SK-N-SH treated with all-trans-retinoic acid at 6 μM for 48 hours (cell line): ENCODE measurements at regions not wholly inside any gene's neighbourhood (a gene's known extent, or its start where the extent isn't known, plus 50 kb on each side); places are given as distances from the start of the nearest gene placed in this dataset.

Source experiments
- ATAC-seq: fragments of 200-7000 bp; cut with Tn5 transposase; 3 replicates; pipeline ENCODE4 v1.9.1; 2020; ENCODE audit warnings: mild to moderate bottlenecking, moderate library complexity
- ARNTL ChIP-seq: fragments of 450-650 bp; formaldehyde crosslinking; IDR thresholded peaks from 2 replicates; pipeline ENCODE4 v1.5.0; 2020; ENCODE audit warnings: low read depth, mild to moderate bottlenecking, moderate library complexity, borderline replicate concordance
- BACH2 ChIP-seq: fragments of 250-450 bp; sonication (Bioruptor Pico); IDR thresholded peaks from 2 replicates; pipeline ENCODE4 v1.9.0; 2021; ENCODE audit warnings: mild to moderate bottlenecking, borderline replicate concordance
- CREB5 ChIP-seq: fragments of 250-450 bp; sonication (Bioruptor Pico); IDR thresholded peaks from 2 replicates; pipeline ENCODE4 v1.5.1; 2020; ENCODE audit warnings: low read depth, mild to moderate bottlenecking, moderate library complexity
- CSDC2 ChIP-seq: fragments of 250-450 bp; sonication (Bioruptor Pico); IDR thresholded peaks from 2 replicates; pipeline ENCODE4 v1.5.0; 2020; ENCODE audit warnings: mild to moderate bottlenecking, moderate library complexity
- ESRRG ChIP-seq: fragments of 250-450 bp; sonication (Bioruptor Pico); IDR thresholded peaks from 2 replicates; pipeline ENCODE4 v1.6.1; 2021; ENCODE audit warnings: mild to moderate bottlenecking
- GLIS3 ChIP-seq: fragments of 250-450 bp; sonication (Bioruptor Pico); IDR thresholded peaks from 2 replicates; pipeline ENCODE4 v1.5.0; 2020; ENCODE audit warnings: mild to moderate bottlenecking, moderate library complexity
- ISL1 ChIP-seq: fragments of 250-450 bp; sonication (Bioruptor Pico); IDR thresholded peaks from 2 replicates; pipeline ENCODE4 v2.1.2; 2022; ENCODE audit warnings: mild to moderate bottlenecking, moderate library complexity
- OSR1 ChIP-seq: fragments of 250-450 bp; sonication (Bioruptor Pico); IDR thresholded peaks from 2 replicates; pipeline ENCODE4 v1.8.0; 2022; ENCODE audit warnings: moderate library complexity, mild to moderate bottlenecking, inconsistent platforms
- PATZ1 ChIP-seq: fragments of 250-450 bp; sonication (Bioruptor Pico); IDR thresholded peaks from 2 replicates; pipeline ENCODE4 v1.8.0; 2020; ENCODE audit warnings: mild to moderate bottlenecking, moderate library complexity, borderline replicate concordance
- POU6F1 ChIP-seq: fragments of 250-450 bp; sonication (Bioruptor Pico); IDR thresholded peaks from 2 replicates; pipeline ENCODE4 v1.8.0; 2021; ENCODE audit warnings: low read depth, mild to moderate bottlenecking, moderate library complexity, borderline replicate concordance
- PPARA ChIP-seq: fragments of 250-450 bp; sonication (Bioruptor Pico); IDR thresholded peaks from 2 replicates; pipeline ENCODE4 v1.5.0; 2020; ENCODE audit warnings: mild to moderate bottlenecking, borderline replicate concordance
- RARB ChIP-seq: fragments of 250-450 bp; sonication (Bioruptor Pico); IDR thresholded peaks from 2 replicates; pipeline ENCODE4 v1.8.0; 2021; ENCODE audit warnings: mild to moderate bottlenecking, moderate library complexity
- SNAI2 ChIP-seq: fragments of 250-450 bp; sonication (Bioruptor Pico); IDR thresholded peaks from 2 replicates; pipeline ENCODE4 v1.5.0; 2020; ENCODE audit warnings: mild to moderate bottlenecking, moderate library complexity
- TOX ChIP-seq: fragments of 250-450 bp; sonication (Bioruptor Pico); IDR thresholded peaks from 2 replicates; pipeline ENCODE4 v1.8.0; 2021; ENCODE audit warnings: mild to moderate bottlenecking, moderate library complexity, borderline replicate concordance
- TSHZ2 ChIP-seq: fragments of 250-450 bp; sonication (Bioruptor Pico); IDR thresholded peaks from 2 replicates; pipeline ENCODE4 v1.5.0; 2020; ENCODE audit warnings: mild to moderate bottlenecking, moderate library complexity
- ZC3H10 ChIP-seq: fragments of 250-450 bp; sonication (Bioruptor Pico); IDR thresholded peaks from 2 replicates; pipeline ENCODE4 v1.5.1; 2021; ENCODE audit warnings: mild to moderate bottlenecking, moderate library complexity
- ZFP3 ChIP-seq: fragments of 250-450 bp; sonication (Bioruptor Pico); IDR thresholded peaks from 2 replicates; pipeline ENCODE4 v1.5.0; 2020; ENCODE audit warnings: mild to moderate bottlenecking, moderate library complexity
- ZFP30 ChIP-seq: fragments of 450-650 bp; formaldehyde crosslinking; IDR thresholded peaks from 2 replicates; pipeline ENCODE4 v1.5.0; 2022; ENCODE audit warnings: mild to moderate bottlenecking, moderate library complexity
- ZNF565 ChIP-seq: fragments of 450-650 bp; formaldehyde crosslinking; conservative IDR thresholded peaks from 2 replicates; pipeline ENCODE4 v1.5.0; 2020; ENCODE audit warnings: low read depth, mild to moderate bottlenecking, moderate library complexity
- ZNF70 ChIP-seq: fragments of 450-650 bp; formaldehyde crosslinking; IDR thresholded peaks from 2 replicates; pipeline ENCODE4 v1.5.0; 2020; ENCODE audit warnings: mild to moderate bottlenecking, moderate library complexity
- ZNF8 ChIP-seq: fragments of 450-650 bp; formaldehyde crosslinking; IDR thresholded peaks from 2 replicates; pipeline ENCODE4 v1.5.0; 2020; ENCODE audit warnings: mild to moderate bottlenecking, moderate library complexity

GRCh38 chr14:39847194-39847593, 415.0 kb upstream of the FBXO33 start (continued):
- TF ChIP-seq ISL1 (CRISPR knock-in tag) (no peak), ZNF8 (CRISPR knock-in tag) (no peak), CREB5 (CRISPR knock-in tag) (no peak), CSDC2 (CRISPR knock-in tag) (no peak), BACH2 (CRISPR knock-in tag) (no peak), RARB (CRISPR knock-in tag) (no peak), ZNF70 (no peak), PPARA (CRISPR knock-in tag) (no peak)

- no peak for ATAC-seq
- TF ChIP-seq ZFP30 = no peak
- no peak for TF ChIP-seq PPARA (CRISPR knock-in tag)
- no peak for TF ChIP-seq ARNTL (CRISPR knock-in tag)
- TF ChIP-seq CSDC2 (CRISPR knock-in tag) = no peak
- no peak for TF ChIP-seq OSR1 (CRISPR knock-in tag)
Measured at GRCh38 chr14:39843881-39844280, 411.6 kb upstream of the FBXO33 start.

- no peak for ATAC-seq
Measured at GRCh38 chr14:39841088-39841487, 408.9 kb upstream of the FBXO33 start.

GRCh38 chr14:39827901-39828655, 395.8 kb upstream of the FBXO33 start:
- ATAC-seq = no peak
- TF ChIP-seq BACH2 (CRISPR knock-in tag) (no peak), PATZ1 (CRISPR knock-in tag) (no peak), ARNTL (CRISPR knock-in tag) (no peak), CSDC2 (CRISPR knock-in tag) (no peak), TOX (CRISPR knock-in tag) (no peak), ZNF565 (no peak), POU6F1 (CRISPR knock-in tag) (no peak), PPARA (CRISPR knock-in tag) (no peak), GLIS3 (no peak), SNAI2 (CRISPR knock-in tag) (no peak), RARB (CRISPR knock-in tag) (no peak), ZFP3 (CRISPR knock-in tag) (no peak), ESRRG (CRISPR knock-in tag) (no peak)

More at GRCh38 chr14:39841088-39841487, 408.9 kb upstream of the FBXO33 start:
- no peak for TF ChIP-seq CSDC2 (CRISPR knock-in tag)
- no peak for TF ChIP-seq ZFP3 (CRISPR knock-in tag)
- TF ChIP-seq ARNTL (CRISPR knock-in tag) = no peak
- no peak for TF ChIP-seq ZC3H10 (CRISPR knock-in tag)
- no peak for TF ChIP-seq TSHZ2 (CRISPR knock-in tag)
- TF ChIP-seq POU6F1 (CRISPR knock-in tag) = no peak
- TF ChIP-seq PPARA (CRISPR knock-in tag) = no peak
- TF ChIP-seq ISL1 (CRISPR knock-in tag) = no peak
- TF ChIP-seq RARB (CRISPR knock-in tag) = no peak
